A172 (cell line): ENCODE measurements at regions not wholly inside any gene's neighbourhood (a gene's known extent, or its start where the extent isn't known, plus 50 kb on each side); places are given as distances from the start of the nearest gene placed in this dataset.
A peak's percentile ranks its signal among the peaks of the same experiment; 100 is the strongest.

ENCODE experiments used
- DNase-seq: peaks from one replicate; pipeline ENCODE4 v3.0.0-alpha.2; 2015; ENCODE audit warnings: low spot score

DNA sequence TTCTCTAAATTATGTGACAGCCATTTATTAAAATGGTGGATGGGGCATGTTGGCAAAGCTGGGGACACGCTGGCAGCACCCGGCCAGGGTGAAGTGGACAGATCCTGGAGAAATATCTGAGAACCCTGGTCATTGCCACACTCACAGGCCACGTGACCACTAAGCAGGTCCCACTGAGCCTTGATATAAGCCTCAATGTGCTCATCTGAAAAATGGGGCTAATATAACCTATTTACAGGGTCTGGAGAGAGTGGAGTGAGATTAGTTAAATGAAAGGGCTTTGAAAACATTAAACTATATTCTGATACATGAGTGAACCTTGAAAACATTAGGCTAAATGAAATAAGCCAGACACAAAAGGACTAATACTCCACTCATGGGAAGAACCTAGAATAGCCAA is 108.9 kb downstream of the RBFOX3 start:
- DNase-seq = no peak

DNA sequence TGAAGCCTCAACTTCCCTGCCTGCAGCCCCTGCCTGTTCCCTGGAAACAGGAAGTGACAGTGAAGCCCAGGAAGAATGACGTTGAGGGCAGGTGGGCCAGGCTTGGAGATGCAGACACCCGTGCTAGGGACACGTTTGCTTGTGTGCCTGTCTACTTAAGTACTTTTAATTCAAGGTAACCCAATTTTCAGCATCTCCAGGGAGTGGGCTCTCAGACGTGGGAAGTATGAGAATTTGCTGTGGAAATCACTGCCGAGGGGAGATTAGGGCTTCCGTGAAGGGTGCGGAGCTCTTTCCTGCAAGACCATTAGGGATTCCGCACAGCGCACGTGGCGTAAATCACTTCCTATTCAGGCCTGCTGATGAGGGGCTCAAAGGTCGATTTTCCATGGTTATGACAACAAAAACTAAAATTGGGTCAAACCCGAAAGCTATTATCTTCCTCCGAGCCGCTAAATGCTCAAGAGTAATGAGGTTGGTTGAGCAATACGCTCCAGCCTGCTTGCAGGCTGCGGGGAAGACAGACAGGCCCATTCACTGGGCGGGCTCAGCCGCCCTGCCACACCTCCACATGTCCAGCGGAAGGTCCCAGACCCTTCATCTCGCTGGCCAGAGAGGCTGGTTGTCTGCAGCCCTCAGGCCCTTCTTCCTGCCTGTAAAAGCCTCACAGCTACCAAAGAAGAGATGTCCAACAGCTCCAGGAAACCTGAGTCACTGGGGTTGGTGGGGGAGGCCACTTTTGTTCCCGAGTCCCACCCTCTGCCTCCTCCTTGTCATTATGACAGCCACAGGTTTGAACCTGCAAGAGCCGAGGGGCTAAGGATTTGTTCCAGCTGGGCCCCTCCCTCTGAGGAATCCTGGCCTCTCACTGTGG is 109.9 kb downstream of the RBFOX3 start:
- DNase-seq = no peak

GRCh38 chr17:79498854-79499253 is 112.0 kb downstream of the RBFOX3 start:
- DNase-seq = no peak

GRCh38 chr17:79497777-79498348 is 113.0 kb downstream of the RBFOX3 start:
- no peak for DNase-seq

DNA sequence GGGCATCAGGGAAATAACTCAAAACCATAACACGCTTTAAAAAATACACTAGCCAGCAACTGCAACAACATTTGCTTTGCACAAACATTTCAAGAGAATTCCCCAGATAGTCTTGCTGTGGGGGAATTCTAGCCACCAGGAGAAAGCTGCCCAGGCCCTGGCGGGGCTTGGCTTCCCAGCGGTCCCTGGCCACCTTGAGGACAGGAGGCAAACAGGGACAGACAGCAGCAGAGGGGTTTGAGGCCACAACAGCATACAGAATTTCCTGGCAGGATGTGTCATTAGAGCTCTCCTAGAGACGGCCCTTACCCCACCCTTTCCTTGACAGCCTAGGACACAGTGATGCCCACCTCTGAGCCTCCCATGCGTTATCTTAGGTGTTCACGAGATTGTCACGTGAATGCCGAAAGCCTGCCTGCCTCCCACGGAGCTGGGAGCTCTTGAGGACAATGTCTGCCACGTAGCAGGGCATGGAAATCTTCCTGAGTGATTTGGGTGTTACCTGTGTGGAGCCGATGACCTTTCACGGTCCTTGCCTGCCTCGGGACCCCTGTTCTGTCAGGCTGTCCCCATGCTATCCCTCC is 114.3 kb downstream of the RBFOX3 start:
- DNase-seq = no peak

GRCh38 chr17:79495665-79496064 is 115.2 kb downstream of the RBFOX3 start:
- no peak for DNase-seq

- DNase-seq = no peak
These were observed 119.8 kb downstream of the RBFOX3 start for GRCh38 chr17:79491006-79491405.

DNA sequence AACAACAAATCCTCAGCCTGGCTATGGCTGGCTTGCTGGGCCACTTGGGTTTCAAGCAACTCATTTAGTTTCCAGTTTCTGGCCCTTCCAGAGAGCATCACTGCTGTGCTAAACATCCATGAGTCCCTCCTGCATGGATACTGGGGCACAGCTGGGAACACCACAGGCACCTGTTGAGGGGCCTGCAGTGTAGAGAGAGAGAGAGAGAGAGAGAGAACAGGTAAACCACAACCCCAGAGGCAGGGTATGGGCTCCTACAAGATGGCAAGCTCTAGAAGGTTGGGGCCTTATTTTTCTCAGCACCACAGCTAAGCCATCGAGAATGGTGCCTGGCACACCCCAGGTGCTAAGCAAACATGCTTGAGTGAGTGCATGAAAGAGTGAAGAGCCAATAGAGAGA is 120.3 kb downstream of the RBFOX3 start:
- no peak for DNase-seq

GRCh38 chr17:79487149-79487548 is 123.7 kb downstream of the RBFOX3 start:
- DNase-seq = no peak

GRCh38 chr17:79485991-79486390 is 124.9 kb downstream of the RBFOX3 start:
- DNase-seq = no peak

- DNase-seq = no peak
These were observed 125.3 kb downstream of the RBFOX3 start for GRCh38 chr17:79485419-79485985.

GRCh38 chr17:79484600-79485418 is 126.0 kb downstream of the RBFOX3 start:
- no peak for DNase-seq

DNA sequence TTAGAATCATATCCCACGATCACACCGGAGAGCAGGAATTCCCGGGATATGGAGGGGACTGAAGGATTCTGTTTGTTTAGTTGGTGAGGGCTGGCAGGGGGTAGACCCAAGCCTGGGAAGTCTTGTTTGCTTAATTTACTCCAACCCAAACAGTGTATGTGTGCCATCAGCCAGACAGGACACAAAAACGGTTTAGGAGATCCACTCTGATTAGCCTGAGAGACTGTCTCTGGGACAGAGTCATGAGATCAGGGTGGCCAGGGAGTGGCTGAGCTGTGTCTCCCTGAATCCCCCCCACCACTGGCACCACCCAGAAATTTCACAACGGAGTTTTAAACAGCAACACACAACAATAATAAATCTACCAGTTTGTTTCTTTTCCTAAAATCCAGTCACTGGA is 127.0 kb downstream of the RBFOX3 start:
- DNase-seq = no peak

DNA sequence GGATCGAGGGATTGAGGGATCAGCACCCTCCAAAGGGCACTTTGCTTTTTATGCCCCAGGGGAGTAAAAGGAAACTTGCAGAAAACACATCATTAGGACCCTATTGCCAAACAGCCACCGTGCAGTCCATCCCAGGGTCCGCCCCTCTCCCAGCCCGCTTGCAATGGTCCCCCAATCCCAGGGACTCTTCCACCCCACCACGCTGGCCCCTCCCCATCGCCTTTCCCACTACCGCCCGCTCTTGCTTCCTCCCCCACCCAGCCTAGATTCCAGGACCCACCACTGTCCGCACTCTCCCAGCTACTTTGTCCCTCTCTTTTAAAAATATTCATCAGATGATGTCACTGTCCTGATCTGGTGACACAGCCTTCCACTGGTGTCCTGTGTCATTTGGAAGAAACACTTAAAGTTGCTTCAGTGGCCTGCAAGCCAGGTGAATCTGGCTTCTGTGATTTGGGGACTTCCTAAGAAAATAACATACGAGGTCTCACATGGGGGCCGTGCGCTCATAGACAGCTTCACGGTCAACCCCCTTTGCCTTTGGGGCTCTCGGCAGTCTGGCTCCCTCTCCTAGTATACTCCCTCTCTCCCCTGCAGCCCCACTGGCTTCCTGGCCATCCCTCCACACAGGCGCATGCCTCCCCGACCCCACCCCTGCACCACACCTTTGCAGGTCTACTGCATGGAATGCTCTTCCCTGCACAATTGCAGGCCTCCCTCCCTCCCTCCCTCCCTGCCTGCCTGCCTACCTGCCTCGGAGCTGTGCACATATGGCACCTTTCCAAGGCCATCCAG is 127.9 kb downstream of the RBFOX3 start:
- DNase-seq = no peak

DNA sequence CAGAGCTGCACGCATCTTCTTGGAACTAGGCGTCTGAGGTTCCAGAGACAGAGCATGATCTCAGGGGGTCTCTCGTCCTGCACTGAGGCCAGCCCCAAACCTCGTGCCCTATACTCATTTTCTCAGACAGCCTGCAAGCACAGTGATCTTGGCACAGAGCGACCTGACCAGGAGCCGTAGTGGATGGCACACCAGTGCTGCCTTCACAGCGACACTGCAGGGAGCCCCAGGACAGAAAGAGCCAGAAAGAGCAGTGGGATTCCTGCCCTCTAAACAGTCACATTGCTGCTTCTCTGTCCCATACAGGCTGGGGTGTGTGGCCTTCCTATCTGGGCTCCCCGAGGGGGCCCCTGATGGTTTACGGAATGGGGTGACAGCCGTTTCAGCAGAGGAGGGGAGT is 131.0 kb downstream of the RBFOX3 start:
- DNase-seq = no peak

DNA sequence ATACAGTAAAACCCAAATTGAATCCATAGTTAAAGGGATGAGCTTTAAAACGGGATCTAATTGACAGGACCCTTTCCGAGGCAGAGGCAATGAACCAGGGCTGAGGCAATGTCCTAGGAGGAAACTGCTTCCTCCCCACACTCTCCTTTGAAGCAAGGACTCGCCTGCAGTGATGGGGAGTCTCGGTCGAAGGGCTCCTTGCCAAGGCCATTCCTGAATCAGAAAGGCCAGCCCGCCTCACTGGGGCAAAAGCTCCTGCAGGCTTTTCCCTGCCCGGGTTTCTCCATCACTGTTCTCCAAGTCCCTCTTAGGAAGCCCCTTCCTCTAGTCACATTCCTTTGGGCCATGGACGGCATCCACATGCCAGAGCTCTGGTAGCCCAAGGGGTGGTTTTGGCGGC is 132.0 kb downstream of the RBFOX3 start:
- no peak for DNase-seq

DNA sequence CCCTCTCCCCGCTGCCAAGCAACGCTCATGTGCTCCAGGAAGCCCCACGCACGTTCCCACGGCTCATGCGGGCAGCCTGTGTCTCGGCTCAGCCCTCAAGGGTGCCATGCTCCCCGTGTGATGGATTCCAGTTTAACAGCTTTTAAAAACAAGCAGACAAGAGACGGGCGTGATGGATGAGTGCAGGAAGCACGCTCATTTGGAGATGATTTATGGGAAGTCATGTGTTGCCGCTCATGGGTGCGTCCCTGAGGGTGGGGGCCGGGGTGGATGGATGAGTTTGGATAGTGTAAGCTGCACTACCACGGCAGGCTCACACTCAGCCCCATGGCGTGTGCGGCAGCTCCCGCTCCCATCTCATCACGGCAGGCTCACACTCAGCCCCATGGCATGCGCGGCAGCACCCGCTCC is 132.8 kb downstream of the RBFOX3 start:
- DNase-seq = peak; percentile 49

- DNase-seq = peak; percentile 34
These were observed 134.7 kb downstream of the RBFOX3 start for GRCh38 chr17:79476074-79476652.

- no peak for DNase-seq
These were observed 136.9 kb downstream of the RBFOX3 start for GRCh38 chr17:79473876-79474440.

- peak; percentile 79 for DNase-seq
These were observed 137.6 kb downstream of the RBFOX3 start for GRCh38 chr17:79473111-79473875.
